ENCODE measurements at regions not wholly inside any gene's neighbourhood (a gene's known extent, or its start where the extent isn't known, plus 50 kb on each side); places are given as distances from the start of the nearest gene placed in this dataset.

- no peak for TF ChIP-seq POLR2A (IDR thresholded peaks at IDR 0.05)
- TF ChIP-seq CTCF (IDR thresholded peaks at IDR 0.05): no peak
These were observed 516.7 kb upstream of the HS6ST1 start for GRCh38 chr2:128835342-128835855.

Measured in lower leg skin (tissue), 3 donors.